WTC11 (cell line): ENCODE measurements at regions not wholly inside any gene's neighbourhood (a gene's known extent, or its start where the extent isn't known, plus 50 kb on each side); places are given as distances from the start of the nearest gene placed in this dataset.

Experiments
- ATAC-seq: fragments of 200-7000 bp; cut with Tn5 transposase; 2 replicates; pipeline ENCODE4 v1.10.0; 2021; ENCODE audit warnings: mild to moderate bottlenecking, moderate library complexity
- CTCF ChIA-PET: fragments of 300-600 bp; sonication (Branson Sonifier 250); formaldehyde crosslinking; loops from one replicate; lab custom pipeline; 2021; ENCODE audit warnings: antibody characterized with exemption; lab: Charles Lee
- POLR2A ChIA-PET: fragments of 350-600 bp; sonication (Branson Sonifier 250); formaldehyde crosslinking; loops from one replicate; lab custom pipeline; 2021; ENCODE audit warnings: antibody characterized with exemption; lab: Charles Lee
- DNase-seq: peaks from one replicate; pipeline ENCODE4 v3.0.0; 2021; ENCODE audit warnings: low spot score
- H3K27ac Mint-ChIP-seq: 2 replicates; pipeline ENCODE4 v1.8.0; 2021; ENCODE audit warnings: mixed read lengths
- H3K27me3 Mint-ChIP-seq: 2 replicates; pipeline ENCODE4 v1.8.0; 2021; ENCODE audit warnings: low read depth, mild to moderate bottlenecking, moderate library complexity, mixed read lengths
- H3K36me3 Mint-ChIP-seq: 2 replicates; pipeline ENCODE4 v1.8.0; 2021; ENCODE audit warnings: mixed read lengths
- H3K4me1 Mint-ChIP-seq: 2 replicates; pipeline ENCODE4 v1.8.0; 2022; ENCODE audit warnings: mixed read lengths
- H3K4me3 Mint-ChIP-seq: 2 replicates; pipeline ENCODE4 v1.8.0; 2021; ENCODE audit warnings: mild to moderate bottlenecking, moderate library complexity, mixed read lengths
- H3K9me3 Mint-ChIP-seq: 2 replicates; pipeline ENCODE4 v1.8.0; 2021; ENCODE audit warnings: mixed read lengths
- CREM ChIP-seq: sonication (generic); formaldehyde crosslinking; IDR thresholded peaks from 2 replicates; pipeline ENCODE4 v1.8.1; 2022; ENCODE audit warnings: mild to moderate bottlenecking, missing genetic modification reagents, moderate library complexity
- ESRRA ChIP-seq: sonication (generic); formaldehyde crosslinking; IDR thresholded peaks from 2 replicates; pipeline ENCODE4 v1.8.1; 2022; ENCODE audit warnings: mild to moderate bottlenecking, missing genetic modification reagents, borderline replicate concordance
- FOXK1 ChIP-seq: sonication (generic); formaldehyde crosslinking; IDR thresholded peaks from 2 replicates; pipeline ENCODE4 v1.8.0; 2022; ENCODE audit warnings: mild to moderate bottlenecking, moderate library complexity, missing genetic modification reagents
- GTF2I ChIP-seq: fragments of 250-450 bp; sonication (Bioruptor Pico); conservative IDR thresholded peaks from 2 replicates; pipeline ENCODE4 v1.4.0; 2021; ENCODE audit warnings: mild to moderate bottlenecking
- HMGA2 ChIP-seq: fragments of 250-450 bp; sonication (Bioruptor Pico); IDR thresholded peaks from 2 replicates; pipeline ENCODE4 v1.4.0; 2021; ENCODE audit warnings: mild to moderate bottlenecking, moderate library complexity
- MXD4 ChIP-seq: fragments of 250-450 bp; sonication (Bioruptor Pico); IDR thresholded peaks from 2 replicates; pipeline ENCODE4 v1.8.0; 2021; ENCODE audit warnings: mild to moderate bottlenecking, moderate library complexity, borderline replicate concordance
- MYBL2 ChIP-seq: sonication (generic); formaldehyde crosslinking; IDR thresholded peaks from 2 replicates; pipeline ENCODE4 v1.8.1; 2023; ENCODE audit warnings: mild to moderate bottlenecking, moderate library complexity, missing genetic modification reagents
- NR1H2 ChIP-seq: sonication (generic); formaldehyde crosslinking; IDR thresholded peaks from 2 replicates; pipeline ENCODE4 v1.9.0; 2021; ENCODE audit warnings: mild to moderate bottlenecking, moderate library complexity, missing genetic modification reagents
- RORB ChIP-seq: fragments of 250-450 bp; sonication (Bioruptor Pico); IDR thresholded peaks from 2 replicates; pipeline ENCODE4 v1.9.0; 2021; ENCODE audit warnings: mild to moderate bottlenecking
- SOX15 ChIP-seq: fragments of 250-450 bp; sonication (Bioruptor Pico); IDR thresholded peaks from 2 replicates; pipeline ENCODE4 v1.9.0; 2021; ENCODE audit warnings: mild to moderate bottlenecking
- TCF7 ChIP-seq: sonication (generic); formaldehyde crosslinking; IDR thresholded peaks from 2 replicates; pipeline ENCODE4 v1.8.0; 2022; ENCODE audit warnings: mild to moderate bottlenecking, low read depth, missing genetic modification reagents, moderate library complexity
- TP53 ChIP-seq: sonication (generic); formaldehyde crosslinking; IDR thresholded peaks from 2 replicates; pipeline ENCODE4 v1.8.1; 2023; ENCODE audit warnings: mild to moderate bottlenecking, missing genetic modification reagents
- ZNF263 ChIP-seq: sonication (generic); formaldehyde crosslinking; IDR thresholded peaks from 2 replicates; pipeline ENCODE4 v1.8.1; 2022; ENCODE audit warnings: low read depth, mild to moderate bottlenecking, moderate library complexity, missing genetic modification reagents
- ZNF317 ChIP-seq: sonication (generic); formaldehyde crosslinking; IDR thresholded peaks from 2 replicates; pipeline ENCODE4 v1.8.1; 2023; ENCODE audit warnings: low read depth, mild to moderate bottlenecking, moderate library complexity, missing genetic modification reagents, borderline replicate concordance
- ZNF423 ChIP-seq: fragments of 250-450 bp; sonication (Bioruptor Pico); IDR thresholded peaks from 2 replicates; pipeline ENCODE4 v2.1.2; 2022; ENCODE audit warnings: mild to moderate bottlenecking, moderate library complexity
- TF ChIP-seq, protein P1 (sequence below): sonication (generic); formaldehyde crosslinking; IDR thresholded peaks from 2 replicates; pipeline ENCODE4 v1.8.1; 2023; ENCODE audit warnings: mild to moderate bottlenecking, missing genetic modification reagents, moderate library complexity
- TF ChIP-seq, protein P2 (sequence below): fragments of 250-450 bp; sonication (Bioruptor Pico); IDR thresholded peaks from 2 replicates; pipeline ENCODE4 v1.9.0; 2021; ENCODE audit warnings: mild to moderate bottlenecking, borderline replicate concordance
- TF ChIP-seq, protein P3 (sequence below): sonication (generic); formaldehyde crosslinking; IDR thresholded peaks from 2 replicates; pipeline ENCODE4 v1.8.1; 2022; ENCODE audit warnings: missing genetic modification reagents, borderline replicate concordance
- TF ChIP-seq, protein P4 (sequence below): fragments of 200-600 bp; IDR thresholded peaks from 2 replicates; pipeline ENCODE4 v1.8.0; 2022; ENCODE audit warnings: antibody characterized with exemption
- TF ChIP-seq, protein P5 (sequence below): fragments of 250-450 bp; sonication (Bioruptor Pico); IDR thresholded peaks from 2 replicates; pipeline ENCODE4 v1.8.0; 2021; ENCODE audit warnings: mild to moderate bottlenecking
- TF ChIP-seq, protein P6 (sequence below): sonication (generic); formaldehyde crosslinking; IDR thresholded peaks from 2 replicates; pipeline ENCODE4 v1.8.1; 2022; ENCODE audit warnings: mild to moderate bottlenecking, moderate library complexity, missing genetic modification reagents
- TF ChIP-seq, protein P7 (sequence below): sonication (generic); formaldehyde crosslinking; IDR thresholded peaks from 2 replicates; pipeline ENCODE4 v1.8.0; 2023; ENCODE audit warnings: missing genetic modification reagents

DNA sequence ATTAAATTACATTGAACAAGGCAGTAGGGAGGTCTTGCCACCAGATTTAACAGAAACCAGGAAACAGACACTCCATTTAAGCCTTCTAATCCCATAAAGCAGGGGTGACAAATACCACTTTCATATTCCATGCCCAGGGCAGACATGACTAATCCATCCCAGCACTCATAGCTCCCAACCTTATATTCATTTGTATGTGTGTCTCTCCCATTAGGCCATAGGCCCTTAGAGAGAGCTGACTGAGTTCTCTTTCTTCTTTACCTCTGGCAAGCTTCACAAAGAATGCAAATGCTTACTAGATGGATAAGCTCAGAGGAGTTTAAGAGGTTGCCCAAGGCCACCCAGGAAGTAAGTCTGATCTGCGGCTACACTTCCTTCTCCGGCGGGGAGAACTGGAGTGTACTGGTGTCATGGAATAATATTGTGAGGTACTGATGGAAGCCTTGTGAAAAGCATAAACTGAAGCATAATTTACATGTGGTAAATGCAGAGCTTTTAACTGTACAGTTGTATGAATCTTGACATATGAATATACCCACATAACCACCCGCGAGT lies 239.7 kb upstream of the HABP2 start:
- H3K36me3 Mint-ChIP-seq = no peaks in the 10 kb centered on the region
- POLR2A ChIA-PET = no interaction called here
- CTCF ChIA-PET = interaction anchor here (1.5 kb wide), 1 partner anchor 111 kb away, joined by 3 read pairs; no protein-coding TSS in a partner anchor
- peaks cover 6% of the 10 kb centered on the region; the same call in 1 of the 2 replicates for H3K4me1 Mint-ChIP-seq
- no peak overlapping the region for H3K4me3 Mint-ChIP-seq
- no peak for ATAC-seq
- no peaks in the 10 kb centered on the region; the same call in 1 of the 2 replicates for H3K27me3 Mint-ChIP-seq
- TF ChIP-seq, protein P1, sequence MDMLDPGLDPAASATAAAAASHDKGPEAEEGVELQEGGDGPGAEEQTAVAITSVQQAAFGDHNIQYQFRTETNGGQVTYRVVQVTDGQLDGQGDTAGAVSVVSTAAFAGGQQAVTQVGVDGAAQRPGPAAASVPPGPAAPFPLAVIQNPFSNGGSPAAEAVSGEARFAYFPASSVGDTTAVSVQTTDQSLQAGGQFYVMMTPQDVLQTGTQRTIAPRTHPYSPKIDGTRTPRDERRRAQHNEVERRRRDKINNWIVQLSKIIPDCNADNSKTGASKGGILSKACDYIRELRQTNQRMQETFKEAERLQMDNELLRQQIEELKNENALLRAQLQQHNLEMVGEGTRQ (CRISPR knock-in tag) = no peak
- no peak for TF ChIP-seq ZNF263 (CRISPR knock-in tag)
- TF ChIP-seq, protein P2, sequence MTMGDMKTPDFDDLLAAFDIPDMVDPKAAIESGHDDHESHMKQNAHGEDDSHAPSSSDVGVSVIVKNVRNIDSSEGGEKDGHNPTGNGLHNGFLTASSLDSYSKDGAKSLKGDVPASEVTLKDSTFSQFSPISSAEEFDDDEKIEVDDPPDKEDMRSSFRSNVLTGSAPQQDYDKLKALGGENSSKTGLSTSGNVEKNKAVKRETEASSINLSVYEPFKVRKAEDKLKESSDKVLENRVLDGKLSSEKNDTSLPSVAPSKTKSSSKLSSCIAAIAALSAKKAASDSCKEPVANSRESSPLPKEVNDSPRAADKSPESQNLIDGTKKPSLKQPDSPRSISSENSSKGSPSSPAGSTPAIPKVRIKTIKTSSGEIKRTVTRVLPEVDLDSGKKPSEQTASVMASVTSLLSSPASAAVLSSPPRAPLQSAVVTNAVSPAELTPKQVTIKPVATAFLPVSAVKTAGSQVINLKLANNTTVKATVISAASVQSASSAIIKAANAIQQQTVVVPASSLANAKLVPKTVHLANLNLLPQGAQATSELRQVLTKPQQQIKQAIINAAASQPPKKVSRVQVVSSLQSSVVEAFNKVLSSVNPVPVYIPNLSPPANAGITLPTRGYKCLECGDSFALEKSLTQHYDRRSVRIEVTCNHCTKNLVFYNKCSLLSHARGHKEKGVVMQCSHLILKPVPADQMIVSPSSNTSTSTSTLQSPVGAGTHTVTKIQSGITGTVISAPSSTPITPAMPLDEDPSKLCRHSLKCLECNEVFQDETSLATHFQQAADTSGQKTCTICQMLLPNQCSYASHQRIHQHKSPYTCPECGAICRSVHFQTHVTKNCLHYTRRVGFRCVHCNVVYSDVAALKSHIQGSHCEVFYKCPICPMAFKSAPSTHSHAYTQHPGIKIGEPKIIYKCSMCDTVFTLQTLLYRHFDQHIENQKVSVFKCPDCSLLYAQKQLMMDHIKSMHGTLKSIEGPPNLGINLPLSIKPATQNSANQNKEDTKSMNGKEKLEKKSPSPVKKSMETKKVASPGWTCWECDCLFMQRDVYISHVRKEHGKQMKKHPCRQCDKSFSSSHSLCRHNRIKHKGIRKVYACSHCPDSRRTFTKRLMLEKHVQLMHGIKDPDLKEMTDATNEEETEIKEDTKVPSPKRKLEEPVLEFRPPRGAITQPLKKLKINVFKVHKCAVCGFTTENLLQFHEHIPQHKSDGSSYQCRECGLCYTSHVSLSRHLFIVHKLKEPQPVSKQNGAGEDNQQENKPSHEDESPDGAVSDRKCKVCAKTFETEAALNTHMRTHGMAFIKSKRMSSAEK = no peak
- TF ChIP-seq, protein P3, sequence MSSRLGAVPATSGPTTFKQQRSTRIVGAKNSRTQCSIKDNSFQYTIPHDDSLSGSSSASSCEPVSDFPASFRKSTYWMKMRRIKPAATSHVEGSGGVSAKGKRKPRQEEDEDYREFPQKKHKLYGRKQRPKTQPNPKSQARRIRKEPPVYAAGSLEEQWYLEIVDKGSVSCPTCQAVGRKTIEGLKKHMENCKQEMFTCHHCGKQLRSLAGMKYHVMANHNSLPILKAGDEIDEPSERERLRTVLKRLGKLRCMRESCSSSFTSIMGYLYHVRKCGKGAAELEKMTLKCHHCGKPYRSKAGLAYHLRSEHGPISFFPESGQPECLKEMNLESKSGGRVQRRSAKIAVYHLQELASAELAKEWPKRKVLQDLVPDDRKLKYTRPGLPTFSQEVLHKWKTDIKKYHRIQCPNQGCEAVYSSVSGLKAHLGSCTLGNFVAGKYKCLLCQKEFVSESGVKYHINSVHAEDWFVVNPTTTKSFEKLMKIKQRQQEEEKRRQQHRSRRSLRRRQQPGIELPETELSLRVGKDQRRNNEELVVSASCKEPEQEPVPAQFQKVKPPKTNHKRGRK (CRISPR knock-in tag) = no peak
- TF ChIP-seq ESRRA (CRISPR knock-in tag) = no peak
- TF ChIP-seq, protein P4, sequence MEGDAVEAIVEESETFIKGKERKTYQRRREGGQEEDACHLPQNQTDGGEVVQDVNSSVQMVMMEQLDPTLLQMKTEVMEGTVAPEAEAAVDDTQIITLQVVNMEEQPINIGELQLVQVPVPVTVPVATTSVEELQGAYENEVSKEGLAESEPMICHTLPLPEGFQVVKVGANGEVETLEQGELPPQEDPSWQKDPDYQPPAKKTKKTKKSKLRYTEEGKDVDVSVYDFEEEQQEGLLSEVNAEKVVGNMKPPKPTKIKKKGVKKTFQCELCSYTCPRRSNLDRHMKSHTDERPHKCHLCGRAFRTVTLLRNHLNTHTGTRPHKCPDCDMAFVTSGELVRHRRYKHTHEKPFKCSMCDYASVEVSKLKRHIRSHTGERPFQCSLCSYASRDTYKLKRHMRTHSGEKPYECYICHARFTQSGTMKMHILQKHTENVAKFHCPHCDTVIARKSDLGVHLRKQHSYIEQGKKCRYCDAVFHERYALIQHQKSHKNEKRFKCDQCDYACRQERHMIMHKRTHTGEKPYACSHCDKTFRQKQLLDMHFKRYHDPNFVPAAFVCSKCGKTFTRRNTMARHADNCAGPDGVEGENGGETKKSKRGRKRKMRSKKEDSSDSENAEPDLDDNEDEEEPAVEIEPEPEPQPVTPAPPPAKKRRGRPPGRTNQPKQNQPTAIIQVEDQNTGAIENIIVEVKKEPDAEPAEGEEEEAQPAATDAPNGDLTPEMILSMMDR = no peak
- no peak for TF ChIP-seq ZNF423
- no peak for TF ChIP-seq MXD4 (CRISPR knock-in tag)
- TF ChIP-seq, protein P5, sequence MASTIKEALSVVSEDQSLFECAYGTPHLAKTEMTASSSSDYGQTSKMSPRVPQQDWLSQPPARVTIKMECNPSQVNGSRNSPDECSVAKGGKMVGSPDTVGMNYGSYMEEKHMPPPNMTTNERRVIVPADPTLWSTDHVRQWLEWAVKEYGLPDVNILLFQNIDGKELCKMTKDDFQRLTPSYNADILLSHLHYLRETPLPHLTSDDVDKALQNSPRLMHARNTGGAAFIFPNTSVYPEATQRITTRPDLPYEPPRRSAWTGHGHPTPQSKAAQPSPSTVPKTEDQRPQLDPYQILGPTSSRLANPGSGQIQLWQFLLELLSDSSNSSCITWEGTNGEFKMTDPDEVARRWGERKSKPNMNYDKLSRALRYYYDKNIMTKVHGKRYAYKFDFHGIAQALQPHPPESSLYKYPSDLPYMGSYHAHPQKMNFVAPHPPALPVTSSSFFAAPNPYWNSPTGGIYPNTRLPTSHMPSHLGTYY (CRISPR knock-in tag) = no peak
- TF ChIP-seq ZNF317 = no peak
- TF ChIP-seq MYBL2 (CRISPR knock-in tag) = no peak
- no peak for TF ChIP-seq NR1H2 (CRISPR knock-in tag)
- H3K9me3 Mint-ChIP-seq = peaks cover 9% of the 10 kb centered on the region; the same call in 1 of the 2 replicates
- no peak for DNase-seq
- no peak overlapping the region for H3K27ac Mint-ChIP-seq

DNA sequence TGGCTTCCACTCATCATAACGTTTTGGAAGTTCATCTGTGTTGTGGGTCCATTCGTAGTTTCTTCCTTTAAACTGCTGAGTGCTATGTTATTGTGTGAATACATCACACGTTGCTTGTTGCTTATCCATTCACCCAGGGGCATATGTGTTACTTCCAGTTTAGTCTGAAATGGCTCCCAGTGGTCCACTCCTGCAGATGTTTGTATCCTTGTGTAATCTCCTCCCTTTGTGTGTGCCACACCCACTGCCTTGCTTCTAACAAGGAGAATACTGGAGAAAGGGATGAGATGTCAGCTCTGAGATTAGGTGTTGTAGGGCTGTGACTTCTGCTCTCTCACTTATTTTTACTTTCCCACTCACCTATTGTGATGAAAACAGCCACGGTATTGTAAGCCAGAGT lies 239.1 kb upstream of the HABP2 start:
- Mint-ChIP-seq H3K9me3 (peaks cover 9% of the 10 kb centered on the region; the same call in 1 of the 2 replicates), H3K36me3 (no peaks in the 10 kb centered on the region), H3K27me3 (no peaks in the 10 kb centered on the region; the same call in 1 of the 2 replicates), H3K27ac (no peak overlapping the region), H3K4me1 (peaks cover 6% of the 10 kb centered on the region; the same call in 1 of the 2 replicates), H3K4me3 (no peak overlapping the region)
- ChIA-PET POLR2A (no interaction called here), CTCF (no interaction called here)
- ATAC-seq = no peak
- no peak for DNase-seq
- TF ChIP-seq, protein P6, sequence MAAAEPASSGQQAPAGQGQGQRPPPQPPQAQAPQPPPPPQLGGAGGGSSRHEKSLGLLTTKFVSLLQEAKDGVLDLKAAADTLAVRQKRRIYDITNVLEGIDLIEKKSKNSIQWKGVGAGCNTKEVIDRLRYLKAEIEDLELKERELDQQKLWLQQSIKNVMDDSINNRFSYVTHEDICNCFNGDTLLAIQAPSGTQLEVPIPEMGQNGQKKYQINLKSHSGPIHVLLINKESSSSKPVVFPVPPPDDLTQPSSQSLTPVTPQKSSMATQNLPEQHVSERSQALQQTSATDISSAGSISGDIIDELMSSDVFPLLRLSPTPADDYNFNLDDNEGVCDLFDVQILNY (CRISPR knock-in tag) = no peak
- TF ChIP-seq MXD4 (CRISPR knock-in tag) = no peak
- TF ChIP-seq TP53 (CRISPR knock-in tag) = no peak
- no peak for TF ChIP-seq HMGA2 (CRISPR knock-in tag)
- no peak for TF ChIP-seq TCF7 (CRISPR knock-in tag)
- TF ChIP-seq FOXK1 (CRISPR knock-in tag) = no peak
- no peak for TF ChIP-seq RORB
- no peak for TF ChIP-seq CREM
- TF ChIP-seq, protein P7, sequence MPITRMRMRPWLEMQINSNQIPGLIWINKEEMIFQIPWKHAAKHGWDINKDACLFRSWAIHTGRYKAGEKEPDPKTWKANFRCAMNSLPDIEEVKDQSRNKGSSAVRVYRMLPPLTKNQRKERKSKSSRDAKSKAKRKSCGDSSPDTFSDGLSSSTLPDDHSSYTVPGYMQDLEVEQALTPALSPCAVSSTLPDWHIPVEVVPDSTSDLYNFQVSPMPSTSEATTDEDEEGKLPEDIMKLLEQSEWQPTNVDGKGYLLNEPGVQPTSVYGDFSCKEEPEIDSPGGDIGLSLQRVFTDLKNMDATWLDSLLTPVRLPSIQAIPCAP (CRISPR knock-in tag) = no peak
- no peak for TF ChIP-seq GTF2I
- TF ChIP-seq, protein P3 (CRISPR knock-in tag) = no peak
- TF ChIP-seq SOX15 (CRISPR knock-in tag) = no peak
